GM21786 (cell line): ENCODE measurements at regions not wholly inside any gene's neighbourhood (a gene's known extent, or its start where the extent isn't known, plus 50 kb on each side); places are given as distances from the start of the nearest gene placed in this dataset.

Source experiments
- ATAC-seq: cut with Tn5 transposase; IDR thresholded peaks from one replicate; pipeline ENCODE4 v1.9.1; 2021; ENCODE audit not compliant: unreplicated experiment

- no peak for ATAC-seq
Measured at GRCh38 chr13:69450245-69450644, 657.4 kb upstream of the ATXN8OS start.

- ATAC-seq: no peak
Measured at GRCh38 chr13:69425235-69425634, 682.4 kb upstream of the ATXN8OS start.

GRCh38 chr13:69423844-69424243 is 683.8 kb upstream of the ATXN8OS start:
- ATAC-seq: no peak

GRCh38 chr13:69418319-69418718 is 689.3 kb upstream of the ATXN8OS start:
- ATAC-seq: no peak

GRCh38 chr13:69410761-69411160 is 696.9 kb upstream of the ATXN8OS start:
- ATAC-seq: no peak

- ATAC-seq: no peak
Measured at GRCh38 chr13:69391756-69392155, 715.9 kb upstream of the ATXN8OS start.

- no peak for ATAC-seq
Measured at GRCh38 chr13:69389899-69390298, 717.7 kb upstream of the ATXN8OS start.

GRCh38 chr13:69373747-69374425 is 733.7 kb upstream of the ATXN8OS start:
- no peak for ATAC-seq

GRCh38 chr13:69363360-69363759 is 744.3 kb upstream of the ATXN8OS start:
- ATAC-seq: no peak

- ATAC-seq: no peak
Measured at GRCh38 chr13:69331245-69331644, 776.4 kb upstream of the ATXN8OS start.

GRCh38 chr13:69324090-69324886 is 783.3 kb upstream of the ATXN8OS start:
- ATAC-seq: no peak

- ATAC-seq: no peak
Measured at GRCh38 chr13:69319656-69320055, 788.0 kb upstream of the ATXN8OS start.

- ATAC-seq: no peak
Measured at GRCh38 chr13:69315039-69315438, 792.6 kb upstream of the ATXN8OS start.

- ATAC-seq: no peak
Measured at GRCh38 chr13:69306766-69307165, 800.9 kb upstream of the ATXN8OS start.

- ATAC-seq: no peak
Measured at GRCh38 chr13:69300131-69300530, 807.5 kb upstream of the ATXN8OS start.

GRCh38 chr13:69296130-69296529 is 811.5 kb upstream of the ATXN8OS start:
- no peak for ATAC-seq

- peak; percentile 55 for ATAC-seq
Measured at GRCh38 chr13:69292789-69293425, 814.7 kb upstream of the ATXN8OS start.

GRCh38 chr13:69291292-69291906 is 816.2 kb upstream of the ATXN8OS start:
- no peak for ATAC-seq

GRCh38 chr13:69288026-69288425 is 819.6 kb upstream of the ATXN8OS start:
- no peak for ATAC-seq

- ATAC-seq: no peak
Measured at GRCh38 chr13:69287050-69287698, 820.5 kb upstream of the ATXN8OS start.

GRCh38 chr13:69283837-69284236 is 823.8 kb upstream of the ATXN8OS start:
- no peak for ATAC-seq
